ENCODE measurements at regions not wholly inside any gene's neighbourhood (a gene's known extent, or its start where the extent isn't known, plus 50 kb on each side); places are given as distances from the start of the nearest gene placed in this dataset.

GRCh38 chr10:83212632-83213334 lies 926.5 kb upstream of the GHITM start:
- H3K4me1 ChIP-seq (ENCODE audit: insufficient read depth, low read length): no peaks in the 10 kb centered on the region
- no peak overlapping the region for H3K9ac ChIP-seq (ENCODE audit: low read length)
- H3K27me3 ChIP-seq (ENCODE audit: control insufficient read depth in 1 of 2, insufficient read depth in 2 of 2, low read length in 2 of 2): no peaks in the 10 kb centered on the region
- no peak overlapping the region for H3K27ac ChIP-seq (ENCODE audit: low read depth, low read length)
- H3K4me3 ChIP-seq (ENCODE audit: low read depth in 1 of 2, low read length in 2 of 2): no peak overlapping the region
- H3K9me3 ChIP-seq (ENCODE audit: low read length): no peaks in the 10 kb centered on the region
- no peaks in the 10 kb centered on the region for H3K36me3 ChIP-seq (ENCODE audit: insufficient read depth, low read length)

- no peaks in the 10 kb centered on the region for H3K36me3 ChIP-seq (ENCODE audit: insufficient read depth, low read length)
- H3K9ac ChIP-seq (ENCODE audit: low read length): no peak overlapping the region
- no peaks in the 10 kb centered on the region for H3K9me3 ChIP-seq (ENCODE audit: low read length)
- no peaks in the 10 kb centered on the region for H3K4me1 ChIP-seq (ENCODE audit: insufficient read depth, low read length)
- no peaks in the 10 kb centered on the region for H3K27me3 ChIP-seq (ENCODE audit: control insufficient read depth in 1 of 2, insufficient read depth in 2 of 2, low read length in 2 of 2)
- H3K27ac ChIP-seq (ENCODE audit: low read depth, low read length): no peak overlapping the region
- H3K4me3 ChIP-seq (ENCODE audit: low read depth in 1 of 2, low read length in 2 of 2): no peak overlapping the region
These were observed 925.2 kb upstream of the GHITM start for GRCh38 chr10:83214136-83214535.

- Histone ChIP-seq H3K4me1 (ENCODE audit: insufficient read depth, low read length) (no peaks in the 10 kb centered on the region), H3K36me3 (ENCODE audit: insufficient read depth, low read length) (no peaks in the 10 kb centered on the region), H3K4me3 (ENCODE audit: low read depth in 1 of 2, low read length in 2 of 2) (no peak overlapping the region), H3K27me3 (ENCODE audit: control insufficient read depth in 1 of 2, insufficient read depth in 2 of 2, low read length in 2 of 2) (no peaks in the 10 kb centered on the region), H3K27ac (ENCODE audit: low read depth, low read length) (no peak overlapping the region), H3K9ac (ENCODE audit: low read length) (no peak overlapping the region), H3K9me3 (ENCODE audit: low read length) (no peaks in the 10 kb centered on the region)
These were observed 921.1 kb upstream of the GHITM start for GRCh38 chr10:83218205-83218604.

- H3K9me3 ChIP-seq (ENCODE audit: low read length): no peaks in the 10 kb centered on the region
These were observed 917.0 kb upstream of the GHITM start for GRCh38 chr10:83222300-83222699.

GRCh38 chr10:83222832-83223742 lies 916.2 kb upstream of the GHITM start:
- H3K9ac ChIP-seq (ENCODE audit: low read length): no peak overlapping the region
- H3K4me1 ChIP-seq (ENCODE audit: insufficient read depth, low read length): no peaks in the 10 kb centered on the region
- no peak overlapping the region for H3K27ac ChIP-seq (ENCODE audit: low read depth, low read length)
- no peaks in the 10 kb centered on the region for H3K36me3 ChIP-seq (ENCODE audit: insufficient read depth, low read length)
- no peaks in the 10 kb centered on the region for H3K9me3 ChIP-seq (ENCODE audit: low read length)
- H3K27me3 ChIP-seq (ENCODE audit: control insufficient read depth in 1 of 2, insufficient read depth in 2 of 2, low read length in 2 of 2): no peaks in the 10 kb centered on the region
- no peak overlapping the region for H3K4me3 ChIP-seq (ENCODE audit: low read depth in 1 of 2, low read length in 2 of 2)

More at GRCh38 chr10:83222300-83222699, 917.0 kb upstream of the GHITM start:
- Histone ChIP-seq H3K27me3 (ENCODE audit: control insufficient read depth in 1 of 2, insufficient read depth in 2 of 2, low read length in 2 of 2) (no peaks in the 10 kb centered on the region), H3K4me3 (ENCODE audit: low read depth in 1 of 2, low read length in 2 of 2) (no peak overlapping the region), H3K27ac (ENCODE audit: low read depth, low read length) (no peak overlapping the region), H3K9ac (ENCODE audit: low read length) (no peak overlapping the region), H3K36me3 (ENCODE audit: insufficient read depth, low read length) (no peaks in the 10 kb centered on the region), H3K4me1 (ENCODE audit: insufficient read depth, low read length) (no peaks in the 10 kb centered on the region)

- Histone ChIP-seq H3K4me3 (ENCODE audit: low read depth in 1 of 2, low read length in 2 of 2) (no peak overlapping the region), H3K9me3 (ENCODE audit: low read length) (no peaks in the 10 kb centered on the region), H3K27me3 (ENCODE audit: control insufficient read depth in 1 of 2, insufficient read depth in 2 of 2, low read length in 2 of 2) (no peaks in the 10 kb centered on the region), H3K27ac (ENCODE audit: low read depth, low read length) (no peak overlapping the region), H3K4me1 (ENCODE audit: insufficient read depth, low read length) (no peaks in the 10 kb centered on the region), H3K36me3 (ENCODE audit: insufficient read depth, low read length) (no peaks in the 10 kb centered on the region), H3K9ac (ENCODE audit: low read length) (no peak overlapping the region)
These were observed 913.5 kb upstream of the GHITM start for GRCh38 chr10:83225781-83226180.

- Histone ChIP-seq H3K27me3 (ENCODE audit: control insufficient read depth in 1 of 2, insufficient read depth in 2 of 2, low read length in 2 of 2) (no peaks in the 10 kb centered on the region), H3K36me3 (ENCODE audit: insufficient read depth, low read length) (no peaks in the 10 kb centered on the region), H3K9ac (ENCODE audit: low read length) (no peak overlapping the region), H3K4me3 (ENCODE audit: low read depth in 1 of 2, low read length in 2 of 2) (no peak overlapping the region), H3K4me1 (ENCODE audit: insufficient read depth, low read length) (no peaks in the 10 kb centered on the region), H3K27ac (ENCODE audit: low read depth, low read length) (no peak overlapping the region), H3K9me3 (ENCODE audit: low read length) (no peaks in the 10 kb centered on the region)
These were observed 909.3 kb upstream of the GHITM start for GRCh38 chr10:83229991-83230390.

- H3K4me3 ChIP-seq (ENCODE audit: low read depth in 1 of 2, low read length in 2 of 2): no peak overlapping the region
- no peaks in the 10 kb centered on the region for H3K4me1 ChIP-seq (ENCODE audit: insufficient read depth, low read length)
- no peaks in the 10 kb centered on the region for H3K36me3 ChIP-seq (ENCODE audit: insufficient read depth, low read length)
- no peak overlapping the region for H3K27ac ChIP-seq (ENCODE audit: low read depth, low read length)
- H3K9me3 ChIP-seq (ENCODE audit: low read length): no peaks in the 10 kb centered on the region
- H3K27me3 ChIP-seq (ENCODE audit: control insufficient read depth in 1 of 2, insufficient read depth in 2 of 2, low read length in 2 of 2): no peaks in the 10 kb centered on the region
- no peak overlapping the region for H3K9ac ChIP-seq (ENCODE audit: low read length)
These were observed 905.6 kb upstream of the GHITM start for GRCh38 chr10:83233691-83234090.

- Histone ChIP-seq H3K27me3 (ENCODE audit: control insufficient read depth in 1 of 2, insufficient read depth in 2 of 2, low read length in 2 of 2) (no peaks in the 10 kb centered on the region), H3K4me3 (ENCODE audit: low read depth in 1 of 2, low read length in 2 of 2) (no peak overlapping the region)
These were observed 891.1 kb upstream of the GHITM start for GRCh38 chr10:83248106-83248631.

GRCh38 chr10:83250396-83250795 lies 888.9 kb upstream of the GHITM start:
- Histone ChIP-seq H3K4me3 (ENCODE audit: low read depth in 1 of 2, low read length in 2 of 2) (no peak overlapping the region), H3K36me3 (ENCODE audit: insufficient read depth, low read length) (no peaks in the 10 kb centered on the region), H3K4me1 (ENCODE audit: insufficient read depth, low read length) (no peaks in the 10 kb centered on the region), H3K9me3 (ENCODE audit: low read length) (no peaks in the 10 kb centered on the region), H3K27me3 (ENCODE audit: control insufficient read depth in 1 of 2, insufficient read depth in 2 of 2, low read length in 2 of 2) (no peaks in the 10 kb centered on the region), H3K9ac (ENCODE audit: low read length) (no peak overlapping the region), H3K27ac (ENCODE audit: low read depth, low read length) (no peak overlapping the region)

More at GRCh38 chr10:83248106-83248631, 891.1 kb upstream of the GHITM start:
- H3K36me3 ChIP-seq (ENCODE audit: insufficient read depth, low read length): no peaks in the 10 kb centered on the region
- H3K9ac ChIP-seq (ENCODE audit: low read length): no peak overlapping the region
- no peak overlapping the region for H3K27ac ChIP-seq (ENCODE audit: low read depth, low read length)
- no peaks in the 10 kb centered on the region for H3K9me3 ChIP-seq (ENCODE audit: low read length)
- no peaks in the 10 kb centered on the region for H3K4me1 ChIP-seq (ENCODE audit: insufficient read depth, low read length)

GRCh38 chr10:83252169-83252568 lies 887.1 kb upstream of the GHITM start:
- H3K9me3 ChIP-seq (ENCODE audit: low read length): no peaks in the 10 kb centered on the region
- H3K4me3 ChIP-seq (ENCODE audit: low read depth in 1 of 2, low read length in 2 of 2): no peak overlapping the region

More at GRCh38 chr10:83252169-83252568, 887.1 kb upstream of the GHITM start:
- Histone ChIP-seq H3K4me1 (ENCODE audit: insufficient read depth, low read length) (no peaks in the 10 kb centered on the region), H3K36me3 (ENCODE audit: insufficient read depth, low read length) (no peaks in the 10 kb centered on the region), H3K27ac (ENCODE audit: low read depth, low read length) (no peak overlapping the region), H3K9ac (ENCODE audit: low read length) (no peak overlapping the region), H3K27me3 (ENCODE audit: control insufficient read depth in 1 of 2, insufficient read depth in 2 of 2, low read length in 2 of 2) (no peaks in the 10 kb centered on the region)
